Testis (tissue), 2 donors: ENCODE measurements at regions not wholly inside any gene's neighbourhood (a gene's known extent, or its start where the extent isn't known, plus 50 kb on each side); places are given as distances from the start of the nearest gene placed in this dataset.

Experiments used
- CTCF ChIP-seq, 3 experiments: fragments of 450-650 bp in 2 of 3; fragments of 200-600 bp in 1 of 3; sonication (generic) in 1 of 3; IDR thresholded peaks; one replicate each; pipeline ENCODE4 v1.5.1; 2016 to 2019; ENCODE audit warnings: antibody characterized with exemption in 3 of 3, mild to moderate bottlenecking in 2 of 3, moderate library complexity in 1 of 3
- POLR2A ChIP-seq: fragments of 450-650 bp; IDR thresholded peaks from one replicate; pipeline ENCODE4 v1.6.1; 2017; ENCODE audit warnings: antibody characterized with exemption, mild to moderate bottlenecking, moderate library complexity

GRCh38 chr10:30172673-30173072 lies 113.3 kb upstream of the JCAD start:
- TF ChIP-seq POLR2A (no peak), CTCF (IDR thresholded peaks at IDR 0.05) (no peak)
